Fibroblast of skin of right quadriceps (primary cell): ENCODE measurements at regions not wholly inside any gene's neighbourhood (a gene's known extent, or its start where the extent isn't known, plus 50 kb on each side); places are given as distances from the start of the nearest gene placed in this dataset.

Experiments used
- DNase-seq: peaks from one replicate; pipeline ENCODE4 v3.0.0-alpha.2; 2013

DNA sequence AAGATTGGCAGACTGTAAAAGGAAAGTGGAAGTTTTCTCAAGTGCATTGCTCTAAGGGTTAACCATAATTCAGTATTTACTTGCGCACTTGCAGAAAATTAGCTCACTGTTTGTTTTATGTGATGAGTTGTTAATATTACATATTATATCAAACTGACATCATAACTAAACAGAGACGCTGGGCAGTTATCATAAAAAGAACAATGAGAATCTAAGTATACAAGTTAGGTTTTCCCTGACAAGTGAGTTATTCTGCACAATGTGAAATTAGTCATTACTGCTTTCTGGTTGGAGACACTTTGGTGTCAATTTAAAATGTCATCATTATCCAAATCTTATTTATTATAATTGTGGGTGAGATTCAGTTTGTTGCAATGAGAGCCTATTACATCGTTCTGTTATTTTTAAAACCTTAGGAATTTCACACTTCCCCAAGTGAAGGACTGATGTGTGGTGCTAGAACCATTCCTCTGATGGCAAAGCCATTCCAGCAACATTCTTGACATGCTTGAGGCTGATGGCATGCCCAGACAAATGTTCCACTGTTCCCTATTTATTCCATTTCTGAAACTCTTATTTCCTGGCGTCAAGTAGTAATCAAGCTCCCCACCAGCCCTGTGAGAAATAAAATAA is 90.1 kb upstream of the FLRT2 start:
- peak; percentile 82 for DNase-seq

DNA sequence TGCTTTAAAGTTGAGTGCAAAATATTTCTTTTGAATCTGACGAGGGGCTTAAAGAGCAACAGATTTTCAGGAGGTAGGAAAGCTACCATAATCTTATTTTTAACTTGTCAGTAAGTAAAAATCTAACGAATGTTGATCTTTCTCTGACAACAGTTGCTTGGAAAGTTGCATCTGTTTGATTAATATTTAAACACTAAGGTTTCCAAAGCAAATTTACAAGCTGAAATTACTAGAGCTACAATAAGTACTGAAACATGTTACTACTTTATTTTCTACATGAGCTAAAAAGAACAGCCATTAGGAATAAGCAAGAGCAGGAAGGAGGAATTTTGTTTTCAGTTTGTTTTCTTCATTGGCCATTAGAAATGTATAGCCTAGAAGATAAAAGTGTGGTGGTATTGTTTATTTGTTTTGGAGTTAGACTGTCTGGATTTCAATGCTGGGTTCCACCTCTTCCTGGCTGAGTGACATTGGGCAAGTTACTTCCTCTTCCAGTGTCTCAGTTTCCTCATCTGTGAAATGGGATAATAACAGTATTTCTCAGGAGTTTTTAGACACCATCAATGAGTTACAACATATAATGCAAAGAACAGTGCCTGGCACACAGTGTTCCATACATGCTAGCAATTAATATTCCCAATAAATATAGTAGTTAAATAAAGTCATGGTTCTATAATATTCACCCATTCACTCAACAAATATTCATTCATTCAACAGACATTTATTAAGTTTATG is 87.9 kb upstream of the FLRT2 start:
- no peak for DNase-seq

DNA sequence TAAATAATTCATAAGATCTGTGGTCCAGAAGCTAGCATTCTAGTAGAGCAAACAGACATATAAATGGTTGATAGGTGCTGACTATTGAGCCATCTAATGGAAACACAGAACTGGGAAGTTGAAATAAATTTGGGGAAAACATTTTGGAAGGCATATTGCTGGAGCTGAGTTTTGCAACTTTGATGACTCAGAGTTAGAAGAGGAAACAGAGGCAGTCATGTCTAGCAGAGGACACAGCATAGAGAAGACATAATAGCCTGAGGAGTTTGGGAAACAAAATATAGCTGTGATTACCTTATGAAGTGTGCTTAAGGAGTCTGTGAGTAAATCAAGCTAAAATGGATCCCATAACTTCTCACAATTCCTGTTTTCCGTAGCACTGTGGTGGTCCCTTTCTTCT is 86.9 kb upstream of the FLRT2 start:
- DNase-seq = no peak

DNA sequence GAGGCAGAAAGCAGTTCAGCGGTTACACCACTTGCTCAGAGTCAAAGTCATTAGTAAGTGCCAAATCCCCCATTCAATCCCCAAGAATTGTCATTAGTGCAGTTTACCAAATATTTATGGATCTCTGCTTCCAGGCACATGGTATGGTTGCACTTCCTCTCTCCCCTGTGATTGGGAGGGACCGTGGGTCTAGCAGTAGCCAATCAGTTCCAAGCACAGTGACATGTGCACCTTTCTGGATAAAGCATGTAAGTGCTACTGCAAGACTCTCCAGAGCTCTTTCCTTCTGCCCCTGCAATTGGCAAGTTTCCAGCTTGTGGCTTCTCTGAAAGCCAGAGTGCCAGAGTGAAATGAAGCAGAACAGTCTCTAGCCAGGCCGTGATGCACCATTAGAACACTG is 85.3 kb upstream of the FLRT2 start:
- peak; percentile 50 for DNase-seq

DNA sequence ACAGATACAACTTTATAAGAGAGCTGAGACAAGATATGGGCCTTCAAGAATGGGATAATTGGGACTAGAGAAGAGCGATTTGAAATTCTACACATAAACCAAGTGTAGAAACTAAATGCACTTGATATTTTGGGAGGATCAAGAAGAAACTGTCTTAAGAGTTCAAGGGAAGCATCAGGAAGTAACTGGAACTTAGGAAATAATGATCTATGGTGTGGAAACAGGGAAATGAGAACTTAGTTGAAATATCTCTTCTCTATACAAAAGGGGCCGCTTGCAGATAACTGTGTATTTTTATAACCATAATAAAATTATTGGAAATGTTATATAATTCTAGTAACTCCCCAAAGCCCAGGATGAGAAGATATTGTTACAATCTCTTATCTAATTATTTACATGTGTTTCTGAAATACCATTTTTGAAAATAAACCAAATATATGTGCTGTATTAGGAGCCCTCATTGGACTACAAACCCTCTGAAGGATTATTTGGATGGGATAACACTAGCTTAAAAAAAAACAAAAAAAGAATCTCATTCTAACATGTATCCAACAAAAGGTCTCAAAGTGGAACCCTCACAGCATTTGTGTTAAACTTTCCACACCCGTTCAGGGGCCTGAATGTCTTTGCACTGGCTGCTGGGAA is 84.7 kb upstream of the FLRT2 start:
- DNase-seq = no peak

DNA sequence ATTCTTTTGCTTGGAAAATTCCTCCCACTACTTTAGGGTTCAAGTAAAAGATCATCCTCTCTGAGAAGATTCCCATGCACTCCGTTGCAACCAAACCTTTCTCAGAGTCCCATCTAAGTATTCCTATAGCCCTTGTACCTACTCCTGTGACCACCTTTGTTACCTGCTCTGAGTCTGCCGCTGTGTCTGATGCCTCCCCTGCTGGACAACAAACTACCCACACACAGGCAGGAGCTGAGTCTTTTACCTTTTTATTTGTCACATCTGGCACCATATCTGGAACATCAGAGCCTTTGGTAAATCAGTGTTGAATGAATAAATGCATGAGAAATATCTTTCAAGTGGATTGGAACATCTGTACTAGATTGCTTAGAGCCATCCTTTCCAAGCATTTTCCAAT is 82.1 kb upstream of the FLRT2 start:
- DNase-seq = no peak

DNA sequence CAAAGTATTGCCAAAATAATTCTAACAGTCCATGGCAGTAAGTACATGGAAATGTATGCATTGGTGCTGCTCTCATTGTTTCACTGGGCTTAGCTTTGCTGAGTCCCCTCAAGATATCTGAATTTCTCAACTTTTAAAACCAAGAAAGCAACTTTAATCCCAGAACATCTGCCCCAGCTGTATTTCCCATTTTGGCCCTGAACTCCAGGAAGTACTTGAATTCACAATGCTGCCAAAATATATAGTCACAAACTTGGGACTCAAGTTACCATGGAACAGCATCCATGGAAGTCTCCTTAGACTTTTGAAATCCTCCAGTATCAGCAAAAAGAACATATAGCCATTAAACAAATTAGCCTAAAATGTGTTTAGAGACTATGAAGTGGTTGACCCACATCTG is 78.5 kb upstream of the FLRT2 start:
- no peak for DNase-seq

DNA sequence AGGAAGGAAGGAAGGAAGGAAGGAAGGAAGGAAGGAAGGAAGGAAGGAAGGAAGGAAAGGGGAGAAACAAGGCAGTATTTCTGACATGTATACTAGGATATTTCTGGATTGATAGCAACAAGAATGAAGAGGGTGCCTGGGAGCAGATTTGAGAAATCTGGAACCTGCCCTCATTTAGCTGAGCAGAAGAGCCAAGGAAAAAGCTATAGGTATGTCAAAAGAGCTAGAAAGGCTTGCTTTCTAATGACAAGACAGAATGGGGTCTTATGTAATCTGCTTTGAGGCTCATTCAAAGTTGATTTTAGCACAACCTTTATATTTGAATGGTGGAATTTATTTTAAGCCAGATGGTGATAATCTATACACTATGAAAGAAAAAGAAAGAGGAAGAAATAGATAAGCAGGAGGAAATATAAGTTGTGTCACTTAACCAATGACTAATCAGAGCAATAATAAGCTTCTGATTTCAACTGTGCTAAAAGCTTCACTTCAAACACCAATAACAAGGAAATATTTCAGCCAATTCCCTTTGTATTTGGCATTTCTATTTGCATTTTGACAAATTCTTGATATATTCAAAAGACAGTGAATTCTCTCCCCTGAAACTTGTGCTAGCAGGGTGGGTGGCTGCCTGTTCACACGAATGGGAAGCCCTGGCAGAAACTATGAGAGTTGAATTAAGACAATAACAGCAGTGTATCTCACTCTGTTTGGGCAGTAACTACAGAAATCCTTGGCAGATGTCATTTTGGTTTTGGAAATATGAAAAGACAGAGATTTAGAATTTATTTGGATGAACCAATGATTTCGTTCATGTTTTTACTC is 76.3 kb upstream of the FLRT2 start:
- DNase-seq = no peak

DNA sequence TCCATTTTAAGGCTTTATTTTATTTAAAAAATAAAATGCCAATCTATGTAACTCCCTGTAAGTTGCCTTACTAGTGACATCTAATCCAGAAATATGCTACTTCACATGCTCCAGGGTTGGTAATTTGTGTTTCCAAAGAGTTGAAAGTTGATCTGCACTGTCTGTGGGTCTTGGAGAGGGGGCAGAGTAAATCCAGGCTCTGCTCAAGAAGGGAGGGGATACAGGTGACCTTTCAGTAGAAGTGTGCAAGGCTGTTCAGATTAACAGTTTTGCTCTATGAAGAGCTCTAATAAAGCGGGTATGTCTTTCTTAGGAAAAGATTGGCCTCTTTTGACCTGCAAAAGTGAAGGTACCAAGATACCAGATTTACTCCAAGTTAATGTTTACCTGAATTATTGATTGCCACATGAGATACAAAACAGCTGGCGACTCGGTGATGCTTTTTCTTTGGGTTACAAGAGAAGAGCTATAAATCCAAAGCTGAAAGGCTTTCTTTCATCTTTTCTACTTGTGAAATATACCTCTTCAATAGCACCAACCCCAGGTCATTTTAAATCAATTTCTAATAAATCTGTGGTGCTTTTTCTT is 75.6 kb upstream of the FLRT2 start:
- DNase-seq = no peak

DNA sequence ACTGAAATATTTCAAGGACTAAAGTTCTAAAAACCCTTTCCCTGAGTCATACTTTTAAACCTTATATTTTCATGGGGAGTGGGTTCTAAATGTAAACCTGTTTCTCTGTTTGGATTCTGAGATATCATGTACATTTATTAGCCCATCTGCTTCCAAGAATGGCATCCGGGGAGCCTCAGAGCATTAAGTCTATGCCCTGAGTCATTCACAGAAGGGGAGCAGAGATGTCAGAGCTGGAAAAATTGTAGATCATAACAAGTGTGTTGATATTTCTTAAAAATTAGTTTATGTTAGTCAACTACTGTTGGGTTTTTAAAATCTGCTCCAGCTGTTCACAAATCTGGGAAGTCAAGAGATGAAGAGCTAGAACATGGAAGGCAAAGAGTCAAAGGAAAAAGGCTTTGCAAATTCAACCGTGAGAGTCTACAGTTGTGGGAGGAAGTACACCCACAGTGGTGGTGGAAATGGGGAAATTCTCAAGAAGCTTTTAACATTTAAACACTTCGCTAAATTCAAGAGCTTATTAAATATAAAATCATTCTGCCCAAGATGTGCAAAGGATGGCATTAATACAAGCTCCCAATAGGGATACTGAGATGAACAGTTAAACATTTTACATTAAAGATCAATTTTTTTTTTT is 70.5 kb upstream of the FLRT2 start:
- DNase-seq = no peak

DNA sequence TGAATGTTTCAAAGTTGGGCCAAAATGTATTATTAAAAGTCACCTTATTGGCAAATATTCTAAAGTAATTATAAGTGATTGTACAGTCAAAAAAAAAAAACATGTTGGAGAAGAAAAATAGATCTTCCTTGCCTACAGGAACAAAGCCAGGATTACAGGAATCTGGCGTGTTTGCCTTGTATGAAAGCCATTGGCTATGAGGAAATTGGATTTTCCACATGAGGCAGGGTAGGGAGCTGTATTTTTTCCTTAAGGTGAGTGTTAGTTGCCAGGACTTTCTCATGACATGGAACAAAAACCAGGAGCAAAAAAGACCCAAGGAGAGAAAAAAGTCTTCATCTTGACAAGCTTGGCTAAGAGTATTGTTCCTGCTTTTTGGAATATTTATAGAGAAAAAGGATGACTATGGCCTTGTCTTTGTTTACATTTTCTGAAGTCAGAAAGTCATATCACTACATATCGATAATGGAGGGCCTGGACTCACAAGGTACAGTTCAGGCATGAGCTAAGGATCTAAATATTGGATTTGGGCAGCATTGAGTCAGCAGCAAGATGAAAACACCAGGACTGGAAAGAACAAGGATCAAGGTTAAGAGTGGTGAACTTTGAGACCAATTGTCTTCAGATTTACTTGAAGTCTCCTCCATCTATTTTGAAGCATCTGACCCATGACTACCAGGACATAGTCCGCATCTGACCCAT is 68.4 kb upstream of the FLRT2 start:
- no peak for DNase-seq

DNA sequence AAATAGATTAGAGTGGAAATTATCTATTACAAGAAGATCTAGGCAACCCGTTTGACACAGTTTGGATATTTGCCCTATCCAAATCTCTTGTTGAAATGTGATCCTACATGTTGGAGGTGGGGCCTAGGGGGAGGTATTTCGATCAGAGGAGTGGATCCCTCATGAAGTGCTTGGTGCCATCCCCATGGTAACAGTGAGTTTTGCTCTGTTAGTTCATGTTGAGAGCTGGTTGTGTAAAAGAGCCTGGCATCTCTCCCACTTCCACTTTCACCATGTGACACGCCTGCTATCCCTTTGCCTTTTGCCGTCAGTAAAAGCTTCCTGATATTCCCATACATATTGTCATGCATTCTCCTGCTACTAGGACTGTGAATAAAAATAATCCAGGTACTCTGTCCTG is 66.4 kb upstream of the FLRT2 start:
- no peak for DNase-seq

DNA sequence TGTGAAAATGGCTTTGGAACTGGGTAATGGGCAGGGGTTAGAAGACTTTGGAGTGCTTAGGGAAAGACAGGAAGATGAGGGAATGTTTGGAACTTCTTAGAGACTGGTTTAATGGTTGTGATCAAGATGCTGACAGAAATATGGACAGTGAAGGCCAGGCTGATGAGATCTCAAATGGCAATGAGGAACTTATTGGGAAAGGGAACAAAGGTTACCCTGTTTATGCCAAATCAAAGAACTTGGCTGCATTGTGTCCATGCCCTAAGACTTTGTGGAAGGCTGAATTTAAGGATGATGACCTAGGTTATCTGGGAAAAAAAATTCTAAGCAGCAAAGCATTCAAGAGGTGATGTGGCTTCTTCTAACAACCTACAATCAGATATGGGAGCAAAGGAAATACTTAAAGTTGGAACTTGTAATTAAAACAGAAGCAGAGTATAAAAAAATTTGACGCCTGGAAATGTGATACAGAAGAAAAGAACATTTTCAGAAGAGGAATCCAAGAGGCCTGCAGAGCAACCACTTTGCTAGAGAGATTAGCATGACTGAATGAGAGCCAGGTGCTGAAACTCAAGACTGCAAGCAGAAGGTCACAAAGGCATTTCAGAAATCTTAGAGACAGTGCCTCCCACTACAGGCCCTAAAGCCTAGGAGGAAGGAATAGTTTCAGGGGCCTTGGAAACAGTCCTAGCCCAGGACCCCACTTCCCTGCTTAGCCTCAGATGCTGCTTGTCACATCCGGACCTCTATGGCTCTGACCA is 65.6 kb upstream of the FLRT2 start:
- no peak for DNase-seq

DNA sequence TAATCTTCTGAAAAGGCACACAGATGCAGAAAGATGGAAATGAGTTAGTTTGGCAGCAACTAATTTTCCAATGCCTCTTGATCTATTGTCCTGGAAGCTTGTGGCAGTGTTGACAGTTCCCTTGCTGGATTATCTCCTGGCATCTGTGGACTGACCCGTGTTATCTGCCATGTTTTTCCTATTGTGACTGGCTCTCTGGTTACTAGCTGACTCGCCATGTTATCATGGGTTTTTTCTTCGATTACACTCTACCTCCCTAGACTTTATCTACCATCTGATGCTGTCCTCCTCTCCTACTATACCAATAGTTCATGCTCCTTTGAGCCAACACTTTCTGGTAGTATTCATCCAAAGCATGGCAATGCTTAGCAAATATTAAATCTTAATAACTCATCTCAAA is 63.3 kb upstream of the FLRT2 start:
- DNase-seq = no peak

DNA sequence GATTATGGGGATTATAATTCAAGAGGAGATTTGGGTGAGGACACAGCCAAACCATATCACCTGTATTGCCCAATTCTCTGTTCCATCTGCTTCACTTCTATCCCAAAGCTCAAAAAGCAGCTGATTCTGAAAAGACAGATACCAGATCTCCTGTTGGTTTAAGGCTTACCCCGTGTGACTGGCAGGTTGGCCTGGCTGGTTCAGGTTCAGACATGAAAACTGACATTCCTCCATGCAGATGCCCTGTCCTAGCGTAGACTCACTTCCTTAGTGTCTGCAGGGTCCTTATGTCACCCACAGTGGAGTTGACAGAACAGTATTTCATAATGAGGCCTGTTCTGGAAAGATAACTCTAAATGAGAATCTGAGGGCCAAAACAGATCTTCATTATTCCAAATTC is 61.1 kb upstream of the FLRT2 start:
- no peak for DNase-seq

DNA sequence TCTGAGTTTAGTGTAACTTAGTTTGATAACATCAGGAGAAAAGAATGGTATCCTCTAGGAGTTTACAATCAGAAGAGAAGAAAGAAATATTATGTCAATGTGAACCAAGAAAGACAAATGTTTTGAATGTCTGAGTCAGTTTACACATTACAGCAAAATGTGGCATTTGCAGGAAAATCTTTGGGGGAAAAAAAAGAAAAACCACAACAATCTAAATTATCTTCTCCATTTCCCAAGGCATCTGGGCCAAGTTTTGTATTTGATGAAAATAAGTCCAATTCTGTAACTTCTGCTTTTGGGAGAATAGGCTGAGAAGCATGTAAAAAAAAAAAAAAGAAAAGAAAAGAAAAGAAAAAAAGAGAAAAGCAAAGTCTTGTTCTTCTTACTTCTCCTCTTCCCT is 58.8 kb upstream of the FLRT2 start:
- DNase-seq = peak; percentile 81

DNA sequence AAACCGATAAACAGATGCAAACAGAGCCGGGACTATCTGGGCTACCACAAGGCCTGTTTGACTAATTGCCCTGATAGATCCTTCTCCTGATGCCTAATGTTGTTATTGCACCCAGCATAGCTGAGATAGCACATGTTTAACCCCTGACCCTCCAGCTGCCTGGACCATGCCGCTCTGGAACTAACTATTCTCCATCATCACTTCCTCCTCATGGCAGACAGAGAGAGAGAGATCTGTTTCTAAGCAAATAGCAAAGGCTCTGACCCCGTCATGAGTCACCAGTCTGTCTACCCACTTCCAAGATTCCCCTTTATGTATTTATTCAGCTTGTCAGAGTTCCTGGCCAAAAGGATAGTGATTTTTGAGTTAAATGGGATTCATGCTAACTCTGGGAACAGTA is 58.2 kb upstream of the FLRT2 start:
- DNase-seq = peak; percentile 87

DNA sequence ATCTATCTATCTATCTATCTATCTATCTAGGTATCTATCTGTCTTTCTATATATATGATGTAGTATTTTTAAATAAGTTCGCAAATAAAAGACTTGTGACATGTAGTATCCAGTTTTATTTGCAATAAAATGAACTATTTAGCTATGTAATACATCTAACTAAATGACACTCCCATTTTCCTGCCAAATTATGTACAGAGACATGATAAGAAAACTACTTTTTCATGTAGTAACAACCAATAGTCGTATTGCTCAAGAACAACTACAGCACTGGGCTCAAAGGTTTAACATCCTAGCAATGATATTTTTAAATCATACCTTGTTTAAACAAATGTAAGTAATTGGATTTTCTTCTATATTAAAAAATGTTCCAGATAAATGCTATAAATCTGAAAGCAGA is 55.5 kb upstream of the FLRT2 start:
- DNase-seq = no peak

DNA sequence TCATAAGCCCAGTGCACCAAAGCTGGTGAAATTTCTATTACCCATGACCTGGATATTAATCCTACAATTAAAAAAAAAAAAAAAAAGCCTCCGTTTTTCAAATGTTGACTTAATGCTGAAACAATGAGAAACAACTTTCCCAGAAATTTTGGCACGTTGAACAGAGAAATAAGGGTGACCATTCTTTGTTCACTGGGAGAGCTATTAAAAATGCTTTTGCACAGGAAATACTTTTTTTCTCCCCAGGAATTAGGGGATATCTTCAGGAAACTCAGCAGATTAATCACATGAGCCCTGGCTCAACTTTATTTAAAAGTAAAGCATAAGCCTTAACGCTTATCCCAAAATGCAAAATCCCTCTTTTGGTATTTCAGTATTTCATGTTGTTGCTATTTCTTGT is 54.8 kb upstream of the FLRT2 start:
- peak; percentile 8 for DNase-seq

DNA sequence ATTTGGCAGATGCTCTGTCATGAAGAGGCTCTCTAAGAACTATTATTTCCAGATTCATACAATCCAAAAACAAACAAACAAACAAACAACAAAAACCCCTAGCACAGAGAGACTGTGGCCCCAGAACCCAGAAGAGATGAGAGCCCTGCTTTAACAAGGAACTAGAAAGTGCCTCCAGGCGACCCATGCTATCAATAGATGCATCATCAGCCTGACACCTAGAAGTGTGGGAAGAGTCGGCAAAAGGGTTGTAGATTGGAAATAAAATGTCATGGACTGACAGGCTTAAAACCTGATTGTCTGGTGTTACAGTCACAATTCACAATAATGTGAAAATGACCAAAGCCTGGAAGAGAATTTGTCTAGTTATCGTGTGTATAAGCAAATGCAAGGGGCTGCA is 50.6 kb upstream of the FLRT2 start:
- DNase-seq = no peak

DNA sequence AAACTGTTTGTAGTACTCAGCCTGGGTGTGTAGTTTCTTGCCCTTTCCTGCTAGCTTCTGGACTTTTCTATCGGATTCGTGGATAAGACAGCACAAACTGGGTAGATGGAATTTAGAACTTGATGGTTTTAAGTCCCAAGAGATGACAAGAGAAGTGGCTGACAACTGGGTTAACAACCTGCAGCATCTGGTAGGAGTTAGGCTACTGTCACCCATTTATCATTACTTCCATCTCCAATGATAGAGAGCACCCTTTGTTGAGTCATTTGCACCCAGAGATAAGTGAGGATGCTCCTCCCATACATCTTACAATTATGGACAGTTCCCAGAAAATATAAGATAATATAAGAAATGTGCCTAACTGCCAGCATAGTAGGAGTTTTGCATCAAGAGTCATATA is 50.2 kb upstream of the FLRT2 start:
- no peak for DNase-seq
